BE2C (cell line): ENCODE measurements at regions not wholly inside any gene's neighbourhood (a gene's known extent, or its start where the extent isn't known, plus 50 kb on each side); places are given as distances from the start of the nearest gene placed in this dataset.

Experiments used
- DNase-seq: peaks from one replicate; pipeline ENCODE4 v3.0.0-alpha.2; 2020
- H3K27me3 ChIP-seq: fragments of 250-450 bp; sonication (Bioruptor Pico); 2 replicates; pipeline ENCODE4 v1.5.1; 2020; ENCODE audit warnings: mild to moderate bottlenecking
- H3K36me3 ChIP-seq: fragments of 250-450 bp; sonication (Bioruptor Pico); 2 replicates; pipeline ENCODE4 v1.5.1; 2020; ENCODE audit warnings: mild to moderate bottlenecking
- H3K4me1 ChIP-seq: fragments of 250-450 bp; sonication (Bioruptor Pico); 2 replicates; pipeline ENCODE4 v1.5.1; 2020
- H3K4me3 ChIP-seq: 2 replicates; pipeline ENCODE4 v1.5.1; 2011; ENCODE audit warnings: low read depth, low read length
- H3K9me3 ChIP-seq: fragments of 250-450 bp; sonication (Bioruptor Pico); 2 replicates; pipeline ENCODE4 v1.5.1; 2020
- TF ChIP-seq, protein P1 (sequence below): IDR thresholded peaks from 2 replicates; pipeline ENCODE4 v1.5.1; 2012; ENCODE audit warnings: mild to moderate bottlenecking, low read depth, low read length

GRCh38 chr10:58050575-58050974 lies 217.1 kb downstream of the IPMK start:
- Histone ChIP-seq H3K9me3 (no peaks in the 10 kb centered on the region), H3K27me3 (no peaks in the 10 kb centered on the region), H3K36me3 (no peaks in the 10 kb centered on the region), H3K4me3 (no peak overlapping the region), H3K4me1 (peaks cover 3% of the 10 kb centered on the region)
- TF ChIP-seq, protein P1, sequence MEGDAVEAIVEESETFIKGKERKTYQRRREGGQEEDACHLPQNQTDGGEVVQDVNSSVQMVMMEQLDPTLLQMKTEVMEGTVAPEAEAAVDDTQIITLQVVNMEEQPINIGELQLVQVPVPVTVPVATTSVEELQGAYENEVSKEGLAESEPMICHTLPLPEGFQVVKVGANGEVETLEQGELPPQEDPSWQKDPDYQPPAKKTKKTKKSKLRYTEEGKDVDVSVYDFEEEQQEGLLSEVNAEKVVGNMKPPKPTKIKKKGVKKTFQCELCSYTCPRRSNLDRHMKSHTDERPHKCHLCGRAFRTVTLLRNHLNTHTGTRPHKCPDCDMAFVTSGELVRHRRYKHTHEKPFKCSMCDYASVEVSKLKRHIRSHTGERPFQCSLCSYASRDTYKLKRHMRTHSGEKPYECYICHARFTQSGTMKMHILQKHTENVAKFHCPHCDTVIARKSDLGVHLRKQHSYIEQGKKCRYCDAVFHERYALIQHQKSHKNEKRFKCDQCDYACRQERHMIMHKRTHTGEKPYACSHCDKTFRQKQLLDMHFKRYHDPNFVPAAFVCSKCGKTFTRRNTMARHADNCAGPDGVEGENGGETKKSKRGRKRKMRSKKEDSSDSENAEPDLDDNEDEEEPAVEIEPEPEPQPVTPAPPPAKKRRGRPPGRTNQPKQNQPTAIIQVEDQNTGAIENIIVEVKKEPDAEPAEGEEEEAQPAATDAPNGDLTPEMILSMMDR, result no peak
- DNase-seq, result no peak

- Histone ChIP-seq H3K4me1 (no peaks in the 10 kb centered on the region; the same call in 1 of the 2 replicates), H3K27me3 (peaks cover 2% of the 10 kb centered on the region; the same call in 1 of the 2 replicates), H3K4me3 (no peak overlapping the region), H3K36me3 (no peaks in the 10 kb centered on the region), H3K9me3 (no peaks in the 10 kb centered on the region)
- TF ChIP-seq, protein P1, result no peak
- no peak for DNase-seq
These were observed 218.8 kb downstream of the IPMK start for GRCh38 chr10:58048936-58049335.

GRCh38 chr10:58044072-58044471 lies 223.6 kb downstream of the IPMK start:
- Histone ChIP-seq H3K27me3 (peaks cover 2% of the 10 kb centered on the region), H3K36me3 (no peaks in the 10 kb centered on the region), H3K4me1 (no peaks in the 10 kb centered on the region), H3K4me3 (no peak overlapping the region), H3K9me3 (no peaks in the 10 kb centered on the region)
- TF ChIP-seq, protein P1, result no peak
- no peak for DNase-seq

DNA sequence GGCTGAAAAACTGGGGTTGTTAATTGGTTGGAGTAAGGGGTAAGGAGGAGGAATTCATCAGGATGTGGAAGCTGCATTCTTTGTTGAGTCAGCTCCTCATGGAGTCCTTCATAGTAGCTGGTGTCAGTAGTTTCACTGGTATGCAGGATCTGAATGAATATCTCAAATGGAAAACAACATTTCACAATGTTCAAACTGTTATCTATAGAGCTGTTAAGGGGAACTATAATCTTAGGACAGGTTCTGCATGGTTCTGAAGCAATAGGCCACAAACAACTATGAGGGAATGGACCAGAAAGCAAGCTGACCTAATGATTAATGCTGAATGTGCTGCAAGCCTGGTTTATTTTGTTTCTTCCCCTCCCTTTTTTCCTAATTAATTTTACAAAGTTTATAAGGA lies 225.8 kb downstream of the IPMK start:
- TF ChIP-seq, protein P1, result no peak

GRCh38 chr10:58030208-58030607 lies 237.5 kb downstream of the IPMK start:
- H3K36me3 ChIP-seq, result no peaks in the 10 kb centered on the region
- no peak for DNase-seq
- no peak overlapping the region for H3K4me3 ChIP-seq
- no peaks in the 10 kb centered on the region for H3K27me3 ChIP-seq
- no peaks in the 10 kb centered on the region for H3K9me3 ChIP-seq
- TF ChIP-seq, protein P1, result no peak
- no peaks in the 10 kb centered on the region for H3K4me1 ChIP-seq

More for the DNA sequence above, 225.8 kb downstream of the IPMK start:
- no peak overlapping the region for H3K4me3 ChIP-seq
- peaks cover 2% of the 10 kb centered on the region for H3K27me3 ChIP-seq
- H3K36me3 ChIP-seq, result no peaks in the 10 kb centered on the region
- no peak for DNase-seq
- no peaks in the 10 kb centered on the region for H3K9me3 ChIP-seq
- no peaks in the 10 kb centered on the region for H3K4me1 ChIP-seq

- H3K9me3 ChIP-seq, result no peaks in the 10 kb centered on the region
- H3K4me1 ChIP-seq, result no peaks in the 10 kb centered on the region
- H3K27me3 ChIP-seq, result no peaks in the 10 kb centered on the region
- TF ChIP-seq, protein P1, result no peak
- no peak for DNase-seq
- no peaks in the 10 kb centered on the region for H3K36me3 ChIP-seq
- H3K4me3 ChIP-seq, result no peak overlapping the region
These were observed 238.9 kb downstream of the IPMK start for GRCh38 chr10:58028597-58029366.
